Glutamatergic neuron (in vitro differentiated cells): ENCODE measurements at regions not wholly inside any gene's neighbourhood (a gene's known extent, or its start where the extent isn't known, plus 50 kb on each side); places are given as distances from the start of the nearest gene placed in this dataset.
A peak's percentile ranks its signal among the peaks of the same experiment; 100 is the strongest.

Source experiments
- DNase-seq: peaks from one replicate; pipeline ENCODE4 v3.0.0; 2022
- H3K27ac Mint-ChIP-seq: one replicate; pipeline ENCODE4 v1.8.0; 2020; ENCODE audit warnings: mild to moderate bottlenecking, mixed read lengths, inconsistent platforms; ENCODE audit not compliant: unreplicated experiment
- H3K27me3 Mint-ChIP-seq: one replicate; pipeline ENCODE4 v1.8.0; 2020; ENCODE audit warnings: mild to moderate bottlenecking, moderate library complexity, mixed read lengths, inconsistent platforms; ENCODE audit not compliant: unreplicated experiment
- H3K36me3 Mint-ChIP-seq: one replicate; pipeline ENCODE4 v1.8.0; 2020; ENCODE audit warnings: mild to moderate bottlenecking, mixed read lengths, inconsistent platforms; ENCODE audit not compliant: unreplicated experiment
- H3K4me1 Mint-ChIP-seq: one replicate; pipeline ENCODE4 v1.8.0; 2020; ENCODE audit warnings: mild to moderate bottlenecking, low read depth, mixed read lengths, inconsistent platforms; ENCODE audit not compliant: unreplicated experiment
- H3K4me3 Mint-ChIP-seq: one replicate; pipeline ENCODE4 v1.8.0; 2020; ENCODE audit warnings: mild to moderate bottlenecking, mixed read lengths, inconsistent platforms; ENCODE audit not compliant: unreplicated experiment
- H3K9me3 Mint-ChIP-seq: one replicate; pipeline ENCODE4 v1.8.0; 2020; ENCODE audit warnings: mild to moderate bottlenecking, moderate library complexity, mixed read lengths, inconsistent platforms; ENCODE audit not compliant: unreplicated experiment
- CTCF ChIP-seq: fragments of 200-600 bp; sonication (generic); IDR thresholded peaks from one replicate; pipeline ENCODE4 v1.5.0; 2021; ENCODE audit not compliant: partially characterized antibody, unreplicated experiment

GRCh38 chr6:170045981-170046667 lies 244.8 kb downstream of the DLL1 start:
- TF ChIP-seq CTCF, result no peak
- H3K27me3 Mint-ChIP-seq, result peaks cover 4% of the 10 kb centered on the region
- DNase-seq, result peak; percentile 18
- H3K9me3 Mint-ChIP-seq, result peaks cover 1% of the 10 kb centered on the region
- no peak overlapping the region for H3K4me3 Mint-ChIP-seq
- peaks cover 5% of the 10 kb centered on the region for H3K36me3 Mint-ChIP-seq
- H3K4me1 Mint-ChIP-seq, result no peaks in the 10 kb centered on the region
- no peak overlapping the region for H3K27ac Mint-ChIP-seq

DNA sequence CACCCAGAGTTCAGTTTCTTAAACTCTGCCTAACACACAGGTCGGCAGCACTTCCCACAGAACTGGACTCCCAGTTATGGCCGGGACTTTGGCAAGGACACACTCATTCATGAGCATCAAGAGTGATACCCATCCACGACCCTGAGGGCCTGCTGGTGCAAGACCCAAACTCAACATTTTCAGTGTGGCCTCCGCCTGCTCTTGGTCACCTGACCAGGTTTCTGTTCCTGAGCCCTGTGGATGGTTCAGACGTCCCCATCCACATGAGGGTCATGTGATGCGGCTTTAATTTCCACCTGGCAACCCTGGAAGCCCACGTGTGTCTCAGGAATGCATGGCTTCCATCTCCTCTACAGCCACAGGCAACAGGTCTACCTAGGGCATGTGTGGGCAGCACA lies 245.3 kb downstream of the DLL1 start:
- TF ChIP-seq CTCF, result no peak
- H3K36me3 Mint-ChIP-seq, result peaks cover 5% of the 10 kb centered on the region
- DNase-seq, result peak; percentile 9
- no peaks in the 10 kb centered on the region for H3K9me3 Mint-ChIP-seq
- H3K4me1 Mint-ChIP-seq, result peaks cover 3% of the 10 kb centered on the region
- H3K27me3 Mint-ChIP-seq, result peaks cover 7% of the 10 kb centered on the region
- H3K4me3 Mint-ChIP-seq, result no peak overlapping the region
- no peak overlapping the region for H3K27ac Mint-ChIP-seq

DNA sequence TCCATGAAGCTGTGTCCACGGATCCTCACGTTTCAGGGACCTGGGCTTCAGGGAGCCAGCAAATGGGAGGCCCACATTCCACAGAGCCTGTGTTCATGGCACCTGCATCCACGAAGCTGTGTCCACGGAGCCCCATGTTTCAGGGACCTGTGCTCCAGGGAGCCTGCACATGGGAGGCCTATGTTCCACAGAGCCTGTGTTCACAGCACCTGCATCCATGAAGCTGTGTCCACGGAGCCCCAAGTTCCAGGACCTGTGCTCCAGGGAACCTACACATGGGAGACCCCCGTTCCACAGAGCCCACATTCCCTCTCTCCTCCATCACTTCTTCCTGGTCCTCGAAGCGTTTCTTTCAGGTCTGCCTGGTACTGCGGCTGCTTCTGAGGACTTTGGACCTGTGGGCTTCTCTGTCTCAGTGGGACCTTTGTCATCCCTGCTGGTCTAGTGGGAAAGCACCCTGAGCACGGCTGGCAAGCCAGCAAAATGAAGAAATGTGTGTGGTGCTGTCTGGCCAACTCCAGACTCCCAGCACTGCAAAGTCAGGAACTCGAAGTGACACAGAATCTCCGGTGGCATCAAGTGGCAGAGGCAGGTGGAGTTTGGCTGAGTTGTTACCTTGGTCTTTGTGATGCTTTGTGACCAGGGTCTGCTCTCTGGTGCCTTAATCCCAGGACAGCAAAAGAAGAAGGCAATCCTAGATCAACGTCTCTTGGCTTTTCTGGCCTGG lies 245.9 kb downstream of the DLL1 start:
- Mint-ChIP-seq H3K27ac (no peak overlapping the region), H3K4me3 (no peak overlapping the region), H3K9me3 (no peaks in the 10 kb centered on the region), H3K27me3 (peaks cover 7% of the 10 kb centered on the region), H3K4me1 (peaks cover 3% of the 10 kb centered on the region), H3K36me3 (peaks cover 5% of the 10 kb centered on the region)
- peak; percentile 5 for DNase-seq
- TF ChIP-seq CTCF, result no peak

DNA sequence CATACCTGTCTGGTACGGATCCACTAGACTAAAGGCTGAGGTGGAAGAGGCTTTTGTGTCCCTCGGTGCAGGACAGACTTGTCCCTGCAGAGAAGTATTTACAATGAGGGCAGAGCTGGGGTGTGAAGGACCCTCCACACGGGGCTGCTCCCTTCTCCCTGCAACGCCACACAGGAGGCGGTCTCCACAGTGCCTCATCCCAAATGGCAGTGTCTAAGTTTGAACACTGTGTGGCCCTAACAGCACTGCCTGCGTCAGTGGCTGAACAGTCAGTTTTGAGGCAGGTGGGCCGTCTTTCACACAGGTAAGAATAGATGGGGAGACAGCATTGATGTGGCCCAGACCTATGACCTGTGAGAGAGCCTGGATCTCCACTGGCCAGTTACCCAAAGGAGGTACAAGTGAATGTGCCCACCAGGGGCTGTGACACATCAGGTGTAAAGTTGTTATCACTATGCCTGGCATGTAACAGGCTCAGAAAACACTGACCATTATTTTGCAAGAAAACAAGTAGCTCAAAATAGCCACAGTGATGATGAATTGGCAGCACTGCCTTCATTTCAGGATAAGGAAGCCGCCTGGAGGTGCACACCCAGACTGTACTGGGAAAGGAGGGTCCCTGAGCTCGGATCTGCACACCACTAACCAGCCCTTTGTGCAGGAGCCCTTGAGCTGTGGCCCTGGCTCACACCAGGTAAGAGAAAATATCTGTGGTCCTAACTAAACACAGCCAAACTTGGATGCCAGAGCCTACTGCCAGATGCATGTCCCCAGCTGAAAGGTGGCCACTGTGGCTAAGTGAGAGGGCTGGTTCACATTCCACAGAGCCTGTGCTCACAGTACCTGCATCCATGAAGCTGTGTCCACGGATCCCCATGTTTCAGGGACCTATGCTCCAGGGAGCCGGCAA lies 246.7 kb downstream of the DLL1 start:
- no peak for TF ChIP-seq CTCF
- Mint-ChIP-seq H3K27ac (no peak overlapping the region), H3K27me3 (peaks cover 7% of the 10 kb centered on the region), H3K36me3 (peaks cover 5% of the 10 kb centered on the region), H3K4me1 (peaks cover 3% of the 10 kb centered on the region), H3K9me3 (no peaks in the 10 kb centered on the region), H3K4me3 (no peak overlapping the region)
- DNase-seq, result peak; percentile 2
